ENCODE measurements at regions not wholly inside any gene's neighbourhood (a gene's known extent, or its start where the extent isn't known, plus 50 kb on each side); places are given as distances from the start of the nearest gene placed in this dataset.
"Not testable (repeated sequence)": the region's sequence is repeated elsewhere in the genome, so short reads cannot be mapped to it uniquely, and the experiment has no call there.

DNA sequence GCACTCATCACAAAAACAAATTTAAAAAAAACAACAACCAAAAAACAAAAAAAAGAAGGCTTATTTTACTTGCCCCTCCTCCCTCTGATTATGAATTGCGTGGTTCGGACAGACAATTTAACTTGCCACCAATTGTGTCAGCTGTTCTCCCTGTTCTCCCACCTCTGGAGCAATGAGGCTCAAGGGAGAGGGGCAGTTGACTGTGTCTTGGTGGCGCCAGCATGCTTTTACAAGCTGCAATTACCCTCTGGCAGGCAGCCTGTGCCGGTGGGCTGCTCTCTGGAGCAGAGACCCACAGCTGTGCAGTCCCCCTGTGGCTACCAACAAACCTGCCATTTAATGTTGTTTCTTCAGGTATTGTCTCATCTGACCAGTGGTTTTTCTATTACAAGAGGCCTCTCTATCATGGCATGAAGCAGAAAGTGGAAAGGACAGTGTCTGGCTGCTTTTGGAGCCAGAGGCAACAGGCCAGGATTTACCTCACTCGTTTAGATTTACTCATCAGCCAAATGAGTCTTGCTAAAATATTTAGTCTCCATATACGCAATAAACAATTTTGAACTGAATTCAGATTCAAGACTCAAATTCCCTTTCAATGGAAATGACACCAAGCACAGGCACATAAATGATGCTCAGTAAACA is 192.0 kb upstream of the TPRG1 start:
- no peak for TF ChIP-seq POLR2A (IDR thresholded peaks at IDR 0.05; ENCODE audit: low read depth, low read length)
- no peak for DNase-seq (ENCODE audit: insufficient read length, low spot score)
- FAIRE-seq = no peak

- DNase-seq (ENCODE audit: insufficient read length, low spot score) = no peak
- TF ChIP-seq POLR2A (IDR thresholded peaks at IDR 0.05; ENCODE audit: low read depth, low read length) = no peak
- FAIRE-seq = peak; percentile 41
Observed at GRCh38 chr3:188993181-188993580, 178.6 kb upstream of the TPRG1 start.

GRCh38 chr3:189001559-189001958 is 170.2 kb upstream of the TPRG1 start:
- peak; percentile 47 for DNase-seq (ENCODE audit: insufficient read length, low spot score)
- FAIRE-seq = peak; percentile 99
- TF ChIP-seq POLR2A (IDR thresholded peaks at IDR 0.05; ENCODE audit: low read depth, low read length) = no peak

- no peak for TF ChIP-seq POLR2A (IDR thresholded peaks at IDR 0.05; ENCODE audit: low read depth, low read length)
- no peak for DNase-seq (ENCODE audit: insufficient read length, low spot score)
- FAIRE-seq = peak; percentile 15
Observed at GRCh38 chr3:189003410-189003809, 168.4 kb upstream of the TPRG1 start.

GRCh38 chr3:189013224-189013888 is 158.4 kb upstream of the TPRG1 start:
- FAIRE-seq (no peak), DNase-seq (ENCODE audit: insufficient read length, low spot score) (no peak)
- TF ChIP-seq POLR2A (IDR thresholded peaks at IDR 0.05; ENCODE audit: low read depth, low read length) = no peak

DNA sequence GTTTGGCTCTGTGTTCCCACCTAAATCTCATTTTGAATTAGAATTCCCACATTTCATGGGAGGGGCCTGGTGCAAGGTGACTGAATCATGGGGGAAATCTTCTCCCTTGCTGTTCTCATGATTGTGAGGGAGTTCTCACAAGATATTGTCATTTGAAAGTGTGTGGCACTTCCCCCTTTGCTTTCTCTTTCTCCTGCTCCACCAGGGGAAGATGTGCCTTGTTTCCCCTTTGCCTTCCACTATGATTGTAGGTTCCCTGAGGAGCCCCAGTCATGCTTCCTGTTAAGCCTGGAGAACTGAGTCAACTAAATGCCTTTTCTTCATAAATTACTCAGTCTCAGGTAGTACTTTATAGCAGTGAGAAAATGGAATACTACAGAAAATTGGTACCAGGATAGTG is 157.2 kb upstream of the TPRG1 start:
- no peak for TF ChIP-seq POLR2A (IDR thresholded peaks at IDR 0.05; ENCODE audit: low read depth, low read length)
- FAIRE-seq (no peak), DNase-seq (ENCODE audit: insufficient read length, low spot score) (no peak)

- DNase-seq (ENCODE audit: insufficient read length, low spot score); FAIRE-seq: not testable (repeated sequence)
Observed at GRCh38 chr3:189022576-189023466, 148.9 kb upstream of the TPRG1 start.

DNA sequence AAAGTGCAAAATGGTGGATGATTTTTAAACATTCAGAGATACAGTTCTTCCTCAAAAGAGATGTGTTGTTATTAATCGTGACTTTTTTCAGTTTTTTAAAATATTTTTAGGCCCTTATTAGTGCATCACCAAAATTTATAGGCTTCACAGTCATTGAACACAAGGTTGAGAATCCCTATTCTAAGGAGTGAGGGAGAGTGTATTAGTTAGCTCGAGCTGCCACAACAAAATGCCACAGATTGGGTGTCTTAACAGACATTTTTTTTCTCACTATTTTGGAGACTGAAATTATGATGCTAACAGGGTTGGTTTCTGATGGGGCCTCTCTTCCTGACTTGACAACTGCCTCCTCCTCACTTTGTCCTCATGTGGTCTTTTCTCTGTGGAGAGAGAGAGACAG is 145.9 kb upstream of the TPRG1 start:
- DNase-seq (ENCODE audit: insufficient read length, low spot score) = no peak
- TF ChIP-seq POLR2A (IDR thresholded peaks at IDR 0.05; ENCODE audit: low read depth, low read length) = no peak

GRCh38 chr3:189027626-189028155 is 144.1 kb upstream of the TPRG1 start:
- DNase-seq (ENCODE audit: insufficient read length, low spot score) (no peak), FAIRE-seq (no peak)
- TF ChIP-seq POLR2A (IDR thresholded peaks at IDR 0.05; ENCODE audit: low read depth, low read length) = no peak

More for the DNA sequence above, 145.9 kb upstream of the TPRG1 start:
- FAIRE-seq = no peak

GRCh38 chr3:189038773-189039745 is 132.7 kb upstream of the TPRG1 start:
- peak; percentile 41 for FAIRE-seq
- no peak for DNase-seq (ENCODE audit: insufficient read length, low spot score)
- TF ChIP-seq POLR2A (IDR thresholded peaks at IDR 0.05; ENCODE audit: low read depth, low read length) = no peak

GRCh38 chr3:189040656-189041335 is 131.0 kb upstream of the TPRG1 start:
- TF ChIP-seq POLR2A (IDR thresholded peaks at IDR 0.05; ENCODE audit: low read depth, low read length) = no peak
- DNase-seq (ENCODE audit: insufficient read length, low spot score) (no peak), FAIRE-seq (no peak)

- no peak for TF ChIP-seq POLR2A (IDR thresholded peaks at IDR 0.05; ENCODE audit: low read depth, low read length)
- DNase-seq (ENCODE audit: insufficient read length, low spot score) = peak; percentile 23
- peak; percentile 95 for FAIRE-seq
Observed at GRCh38 chr3:189041482-189042090, 130.2 kb upstream of the TPRG1 start.

All from H54 (cell line).